ENCODE measurements at regions not wholly inside any gene's neighbourhood (a gene's known extent, or its start where the extent isn't known, plus 50 kb on each side); places are given as distances from the start of the nearest gene placed in this dataset.

DNA sequence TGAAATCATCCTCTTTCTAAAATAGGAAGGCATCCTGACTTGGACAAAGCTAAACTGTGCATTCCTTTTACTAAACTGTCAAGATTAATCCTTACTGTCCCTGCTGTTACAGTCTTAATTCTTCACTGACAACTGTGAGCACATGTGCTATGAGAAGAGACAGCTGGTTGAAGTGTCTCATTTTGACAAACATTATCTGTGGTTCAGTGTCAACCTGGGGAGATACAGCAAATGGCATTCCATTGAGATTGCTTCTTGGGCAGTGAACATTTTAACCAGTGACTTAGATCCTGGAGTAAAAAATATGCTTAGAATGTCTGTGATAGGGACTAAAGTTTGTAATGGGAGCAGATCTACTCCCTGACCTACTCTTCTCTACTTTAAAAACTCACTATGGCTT lies 552.6 kb upstream of the ATP2B1 start:
- TF ChIP-seq, protein P1, sequence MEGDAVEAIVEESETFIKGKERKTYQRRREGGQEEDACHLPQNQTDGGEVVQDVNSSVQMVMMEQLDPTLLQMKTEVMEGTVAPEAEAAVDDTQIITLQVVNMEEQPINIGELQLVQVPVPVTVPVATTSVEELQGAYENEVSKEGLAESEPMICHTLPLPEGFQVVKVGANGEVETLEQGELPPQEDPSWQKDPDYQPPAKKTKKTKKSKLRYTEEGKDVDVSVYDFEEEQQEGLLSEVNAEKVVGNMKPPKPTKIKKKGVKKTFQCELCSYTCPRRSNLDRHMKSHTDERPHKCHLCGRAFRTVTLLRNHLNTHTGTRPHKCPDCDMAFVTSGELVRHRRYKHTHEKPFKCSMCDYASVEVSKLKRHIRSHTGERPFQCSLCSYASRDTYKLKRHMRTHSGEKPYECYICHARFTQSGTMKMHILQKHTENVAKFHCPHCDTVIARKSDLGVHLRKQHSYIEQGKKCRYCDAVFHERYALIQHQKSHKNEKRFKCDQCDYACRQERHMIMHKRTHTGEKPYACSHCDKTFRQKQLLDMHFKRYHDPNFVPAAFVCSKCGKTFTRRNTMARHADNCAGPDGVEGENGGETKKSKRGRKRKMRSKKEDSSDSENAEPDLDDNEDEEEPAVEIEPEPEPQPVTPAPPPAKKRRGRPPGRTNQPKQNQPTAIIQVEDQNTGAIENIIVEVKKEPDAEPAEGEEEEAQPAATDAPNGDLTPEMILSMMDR (conservative IDR thresholded peaks at IDR 0.05 in 1 of 2, IDR thresholded peaks at IDR 0.05 in 1 of 2; ENCODE audit: extremely low read depth in 1 of 2, insufficient read depth in 1 of 2, low read depth in 1 of 2, low read length in 2 of 2): no peak
- no peak for TF ChIP-seq EZH2 (IDR thresholded peaks at IDR 0.05; ENCODE audit: borderline replicate concordance, low read length)
